ENCODE measurements at regions not wholly inside any gene's neighbourhood (a gene's known extent, or its start where the extent isn't known, plus 50 kb on each side); places are given as distances from the start of the nearest gene placed in this dataset.

GRCh38 chr9:11319538-11319937 is 706.7 kb upstream of the PTPRD start:
- Histone ChIP-seq H3K27me3 (no peaks in the 10 kb centered on the region), H3K36me3 (no peaks in the 10 kb centered on the region), H3K9me3 (no peaks in the 10 kb centered on the region), H3K4me3 (no peak overlapping the region), H3K27ac (no peak overlapping the region), H3K4me1 (no peaks in the 10 kb centered on the region)
- ATAC-seq (no peak), DNase-seq (no peak)
- TF ChIP-seq, protein P1, sequence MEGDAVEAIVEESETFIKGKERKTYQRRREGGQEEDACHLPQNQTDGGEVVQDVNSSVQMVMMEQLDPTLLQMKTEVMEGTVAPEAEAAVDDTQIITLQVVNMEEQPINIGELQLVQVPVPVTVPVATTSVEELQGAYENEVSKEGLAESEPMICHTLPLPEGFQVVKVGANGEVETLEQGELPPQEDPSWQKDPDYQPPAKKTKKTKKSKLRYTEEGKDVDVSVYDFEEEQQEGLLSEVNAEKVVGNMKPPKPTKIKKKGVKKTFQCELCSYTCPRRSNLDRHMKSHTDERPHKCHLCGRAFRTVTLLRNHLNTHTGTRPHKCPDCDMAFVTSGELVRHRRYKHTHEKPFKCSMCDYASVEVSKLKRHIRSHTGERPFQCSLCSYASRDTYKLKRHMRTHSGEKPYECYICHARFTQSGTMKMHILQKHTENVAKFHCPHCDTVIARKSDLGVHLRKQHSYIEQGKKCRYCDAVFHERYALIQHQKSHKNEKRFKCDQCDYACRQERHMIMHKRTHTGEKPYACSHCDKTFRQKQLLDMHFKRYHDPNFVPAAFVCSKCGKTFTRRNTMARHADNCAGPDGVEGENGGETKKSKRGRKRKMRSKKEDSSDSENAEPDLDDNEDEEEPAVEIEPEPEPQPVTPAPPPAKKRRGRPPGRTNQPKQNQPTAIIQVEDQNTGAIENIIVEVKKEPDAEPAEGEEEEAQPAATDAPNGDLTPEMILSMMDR (IDR thresholded peaks at IDR 0.05 in 4 of 5, conservative IDR thresholded peaks at IDR 0.05 in 1 of 5), result no peak
- no peak for TF ChIP-seq POLR2A (IDR thresholded peaks at IDR 0.05)
- in situ Hi-C loops (cut with MboI; ENCODE audit: low sequenced_read_pairs in 4 of 4) (no loop called here), intact Hi-C loops (cut with DNase I; ENCODE audit: low total_unique reads) (no loop called here)

DNA sequence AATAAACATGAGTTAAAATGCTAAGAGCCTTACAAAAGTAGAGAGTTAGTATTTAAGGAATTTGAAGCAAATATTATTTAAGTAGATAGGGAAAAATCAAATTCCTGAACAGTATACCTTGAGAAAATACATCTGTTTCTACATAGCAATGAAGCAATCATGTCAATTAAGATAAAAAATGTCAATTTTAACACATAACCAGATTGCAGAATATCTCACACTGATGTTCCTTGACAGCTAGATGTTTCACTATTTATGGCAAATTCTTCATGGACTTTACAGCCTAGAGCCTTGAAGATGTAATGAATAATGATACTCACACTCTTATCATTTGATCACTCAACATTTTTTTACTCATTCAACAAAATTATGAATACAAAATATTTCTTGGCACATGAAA is 708.2 kb upstream of the PTPRD start:
- H3K9me3 ChIP-seq, result no peaks in the 10 kb centered on the region
- in situ Hi-C loops (cut with MboI; ENCODE audit: low sequenced_read_pairs in 4 of 4), result no loop called here
- no peaks in the 10 kb centered on the region for H3K36me3 ChIP-seq
- H3K27me3 ChIP-seq, result no peaks in the 10 kb centered on the region
- H3K4me3 ChIP-seq, result no peak overlapping the region
- no peak overlapping the region for H3K27ac ChIP-seq
- DNase-seq (no peak), ATAC-seq (no peak)
- no peaks in the 10 kb centered on the region for H3K4me1 ChIP-seq
- intact Hi-C loops (cut with DNase I; ENCODE audit: low total_unique reads), result no loop called here
- TF ChIP-seq, protein P1 (IDR thresholded peaks at IDR 0.05 in 4 of 5, conservative IDR thresholded peaks at IDR 0.05 in 1 of 5), result no peak
- no peak for TF ChIP-seq POLR2A (IDR thresholded peaks at IDR 0.05)

DNA sequence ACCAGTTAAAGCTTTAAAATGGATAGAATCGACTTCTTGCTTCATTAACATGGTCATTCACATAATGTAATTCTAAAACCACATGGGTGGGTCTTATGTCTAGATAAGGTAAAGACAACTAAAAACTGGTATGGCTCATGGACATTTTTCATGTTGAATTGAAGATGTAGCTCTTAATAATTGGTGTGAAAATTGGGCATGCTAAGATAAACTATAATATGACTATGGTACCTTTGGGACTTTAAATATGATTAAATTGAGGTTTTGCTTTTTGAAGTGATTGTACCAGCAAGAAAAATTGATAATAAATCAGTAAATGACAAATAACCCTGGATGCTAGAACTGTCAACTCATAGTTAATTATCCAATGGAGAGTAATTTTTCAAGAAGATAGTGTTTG is 710.7 kb upstream of the PTPRD start:
- Histone ChIP-seq H3K9me3 (no peaks in the 10 kb centered on the region), H3K27me3 (no peaks in the 10 kb centered on the region), H3K27ac (no peak overlapping the region), H3K36me3 (no peaks in the 10 kb centered on the region), H3K4me3 (no peak overlapping the region), H3K4me1 (no peaks in the 10 kb centered on the region)
- intact Hi-C loops (cut with DNase I; ENCODE audit: low total_unique reads), result no loop called here
- DNase-seq, result no peak
- in situ Hi-C loops (cut with MboI; ENCODE audit: low sequenced_read_pairs in 4 of 4), result no loop called here
- no peak for TF ChIP-seq POLR2A (IDR thresholded peaks at IDR 0.05)
- TF ChIP-seq, protein P1 (IDR thresholded peaks at IDR 0.05 in 4 of 5, conservative IDR thresholded peaks at IDR 0.05 in 1 of 5), result no peak
- no peak for ATAC-seq

GRCh38 chr9:11326231-11326630 is 713.4 kb upstream of the PTPRD start:
- DNase-seq (no peak), ATAC-seq (no peak)
- no peaks in the 10 kb centered on the region for H3K4me1 ChIP-seq
- TF ChIP-seq, protein P1 (IDR thresholded peaks at IDR 0.05 in 4 of 5, conservative IDR thresholded peaks at IDR 0.05 in 1 of 5), result no peak
- no peak for TF ChIP-seq POLR2A (IDR thresholded peaks at IDR 0.05)
- intact Hi-C loops (cut with DNase I; ENCODE audit: low total_unique reads) (no loop called here), in situ Hi-C loops (cut with MboI; ENCODE audit: low sequenced_read_pairs in 4 of 4) (no loop called here)
- H3K4me3 ChIP-seq, result no peak overlapping the region
- H3K36me3 ChIP-seq, result no peaks in the 10 kb centered on the region
- no peaks in the 10 kb centered on the region for H3K27me3 ChIP-seq
- H3K9me3 ChIP-seq, result no peaks in the 10 kb centered on the region
- H3K27ac ChIP-seq, result no peak overlapping the region

- no peaks in the 10 kb centered on the region for H3K4me1 ChIP-seq
- no peak overlapping the region for H3K27ac ChIP-seq
- no peaks in the 10 kb centered on the region for H3K9me3 ChIP-seq
- no peak for TF ChIP-seq POLR2A (IDR thresholded peaks at IDR 0.05)
- TF ChIP-seq, protein P1 (IDR thresholded peaks at IDR 0.05 in 4 of 5, conservative IDR thresholded peaks at IDR 0.05 in 1 of 5), result no peak
- in situ Hi-C loops (cut with MboI; ENCODE audit: low sequenced_read_pairs in 4 of 4), result no loop called here
- intact Hi-C loops (cut with DNase I; ENCODE audit: low total_unique reads), result no loop called here
- no peak overlapping the region for H3K4me3 ChIP-seq
- H3K36me3 ChIP-seq, result no peaks in the 10 kb centered on the region
- no peak for ATAC-seq
- H3K27me3 ChIP-seq, result no peaks in the 10 kb centered on the region
- no peak for DNase-seq
Observed at GRCh38 chr9:11328326-11328725, 715.5 kb upstream of the PTPRD start.
